Putamen (tissue), 1 donor: ENCODE measurements at regions not wholly inside any gene's neighbourhood (a gene's known extent, or its start where the extent isn't known, plus 50 kb on each side); places are given as distances from the start of the nearest gene placed in this dataset.

Experiments used
- DNase-seq: peaks from one replicate; pipeline ENCODE4 v3.0.0-alpha.2; 2016; ENCODE audit warnings: low spot score

- DNase-seq = no peak
These were observed 62.6 kb upstream of the CLNK start for GRCh38 chr4:10747186-10747585.

- DNase-seq = peak; percentile 31
These were observed 62.0 kb upstream of the CLNK start for GRCh38 chr4:10746371-10747171.

- no peak for DNase-seq
These were observed 58.8 kb upstream of the CLNK start for GRCh38 chr4:10743357-10743756.

- no peak for DNase-seq
These were observed 57.6 kb upstream of the CLNK start for GRCh38 chr4:10741961-10742699.

DNA sequence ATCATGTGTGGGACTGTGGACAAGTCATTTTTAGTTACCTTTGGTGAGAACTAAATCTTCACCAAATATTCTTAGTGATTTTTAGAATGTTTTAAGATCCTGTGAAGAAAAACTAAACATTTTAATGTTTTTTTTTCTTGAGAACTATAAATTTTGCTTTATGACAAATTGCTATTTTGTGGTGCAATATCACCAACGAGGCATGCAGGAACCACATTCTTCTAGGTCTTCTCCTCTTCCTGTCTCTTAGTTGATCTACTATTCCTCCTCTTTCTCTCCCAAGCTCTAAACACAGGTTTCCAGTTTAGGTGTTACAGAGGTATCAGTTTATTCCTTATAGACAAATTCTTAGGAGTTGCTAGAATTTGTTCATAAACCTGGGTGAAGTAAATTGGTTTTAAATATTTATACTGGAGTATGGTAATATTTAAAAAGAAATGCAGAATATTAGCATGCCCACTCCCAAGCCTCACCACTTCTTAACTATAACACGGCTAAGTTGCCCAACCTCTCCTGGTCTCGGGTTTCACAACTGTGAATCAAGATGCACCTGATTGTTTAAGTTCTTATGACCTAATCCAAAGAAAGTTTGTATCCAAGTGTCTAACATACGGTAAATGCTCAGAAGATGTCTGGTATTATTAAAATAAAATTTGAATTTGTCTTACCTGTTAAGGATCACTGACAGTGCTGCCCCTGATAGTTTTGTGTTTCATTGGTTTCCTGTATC, 56.5 kb upstream of the CLNK start:
- no peak for DNase-seq

DNA sequence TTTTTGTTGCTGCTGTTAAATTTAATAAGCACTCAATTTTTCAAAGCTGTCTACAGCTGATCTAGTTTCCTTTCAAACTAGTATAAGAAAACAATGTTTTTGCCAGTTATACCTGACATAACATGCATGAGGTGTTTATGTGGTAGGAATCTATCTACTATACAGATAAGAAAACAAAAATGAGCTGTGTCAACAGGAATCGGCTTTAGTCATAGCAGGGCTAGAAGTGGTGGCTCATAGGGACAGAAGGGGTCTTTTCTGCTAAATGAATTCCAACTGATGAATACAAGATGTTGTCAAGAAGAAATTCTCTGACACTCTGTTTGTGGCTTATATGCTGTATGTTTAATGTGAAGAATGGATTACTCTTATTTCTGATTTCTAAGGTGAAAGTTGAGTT, 55.7 kb upstream of the CLNK start:
- no peak for DNase-seq

- DNase-seq = no peak
These were observed 54.4 kb upstream of the CLNK start for GRCh38 chr4:10738826-10739489.

- no peak for DNase-seq
These were observed 52.8 kb upstream of the CLNK start for GRCh38 chr4:10737337-10737736.

DNA sequence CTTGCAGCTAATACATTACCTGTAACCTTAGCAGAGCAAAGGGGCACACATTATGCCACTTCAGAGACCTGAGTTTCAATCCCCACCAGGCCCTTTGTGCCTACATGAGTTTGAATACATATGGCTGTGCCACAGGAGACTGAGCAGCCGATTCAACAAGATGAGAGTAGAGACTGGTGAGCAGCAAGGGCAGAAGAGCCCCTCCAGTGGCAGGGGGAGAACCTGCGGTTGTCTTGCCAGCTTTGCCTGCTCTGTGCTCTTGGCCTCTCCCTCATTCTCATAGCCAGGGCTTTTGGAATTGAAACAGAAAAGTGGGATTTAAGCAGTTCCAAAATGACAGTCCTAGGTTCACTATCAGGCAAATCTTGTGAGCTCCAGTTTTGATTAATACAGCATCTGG, 52.3 kb upstream of the CLNK start:
- DNase-seq = no peak

- no peak for DNase-seq
These were observed 51.7 kb upstream of the CLNK start for GRCh38 chr4:10736266-10736665.

DNA sequence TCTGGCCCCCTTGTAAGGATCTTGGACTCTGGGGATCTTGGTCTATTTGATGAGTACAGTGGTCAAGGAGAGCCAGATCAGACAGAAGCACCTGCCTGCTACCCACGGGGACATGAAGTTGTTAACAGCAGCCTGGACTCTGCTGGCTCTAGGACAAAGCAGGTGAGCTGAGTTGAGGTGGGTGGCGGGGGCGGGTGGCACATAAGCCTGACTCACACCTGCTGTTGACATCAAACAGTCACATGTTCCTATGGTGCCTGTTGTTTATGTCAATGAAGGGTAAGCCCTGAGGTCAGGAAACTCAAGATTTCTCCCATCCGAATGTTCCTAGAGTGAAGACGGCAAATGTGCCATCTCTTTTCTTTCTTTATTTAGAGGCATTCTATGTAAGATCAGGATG, 50.1 kb upstream of the CLNK start:
- DNase-seq = no peak
